HL-60 (cell line): ENCODE measurements at regions not wholly inside any gene's neighbourhood (a gene's known extent, or its start where the extent isn't known, plus 50 kb on each side); places are given as distances from the start of the nearest gene placed in this dataset.

Source experiments
- DNase-seq, 2 experiments: peaks; one replicate each; pipeline ENCODE4 v3.0.0-alpha.2; 2010 to 2020; ENCODE audit warnings: low read depth in 1 of 2, low spot score in 1 of 2
- H3K27ac ChIP-seq: fragments of 250-450 bp; sonication (Bioruptor Pico); replicated peaks from 2 replicates; pipeline ENCODE4 v1.5.1; 2020; ENCODE audit warnings: mild to moderate bottlenecking, moderate library complexity
- H3K27me3 ChIP-seq: fragments of 250-450 bp; sonication (Bioruptor Pico); 2 replicates; pipeline ENCODE4 v1.5.1; 2021; ENCODE audit warnings: mild to moderate bottlenecking, moderate library complexity; ENCODE audit not compliant: insufficient read depth, poor library complexity, severe bottlenecking
- H3K4me3 ChIP-seq: replicated peaks from 2 replicates; pipeline ENCODE4 v1.5.1; 2011; ENCODE audit warnings: mild to moderate bottlenecking, control low read depth, low read length; ENCODE audit not compliant: insufficient read depth
- GABPA ChIP-seq: IDR thresholded peaks from 2 replicates; pipeline ENCODE4 v1.6.1; 2012; ENCODE audit warnings: low read depth
- POLR2AphosphoS5 ChIP-seq: IDR thresholded peaks from 2 replicates; pipeline ENCODE4 v1.6.1; 2012; ENCODE audit warnings: low read depth
- SPI1 ChIP-seq: IDR thresholded peaks from 2 replicates; pipeline ENCODE4 v1.6.1; 2012; ENCODE audit warnings: low read depth, mild to moderate bottlenecking, borderline replicate concordance
- TF ChIP-seq, protein P1 (sequence below): IDR thresholded peaks from 2 replicates; pipeline ENCODE4 v1.6.1; 2012; ENCODE audit warnings: low read depth; ENCODE audit not compliant: insufficient replicate concordance
- TF ChIP-seq, protein P2 (sequence below): IDR thresholded peaks from one replicate; pipeline ENCODE4 v1.5.1; 2011; ENCODE audit warnings: low read length, control low read depth, inconsistent platforms; ENCODE audit not compliant: insufficient read depth

DNA sequence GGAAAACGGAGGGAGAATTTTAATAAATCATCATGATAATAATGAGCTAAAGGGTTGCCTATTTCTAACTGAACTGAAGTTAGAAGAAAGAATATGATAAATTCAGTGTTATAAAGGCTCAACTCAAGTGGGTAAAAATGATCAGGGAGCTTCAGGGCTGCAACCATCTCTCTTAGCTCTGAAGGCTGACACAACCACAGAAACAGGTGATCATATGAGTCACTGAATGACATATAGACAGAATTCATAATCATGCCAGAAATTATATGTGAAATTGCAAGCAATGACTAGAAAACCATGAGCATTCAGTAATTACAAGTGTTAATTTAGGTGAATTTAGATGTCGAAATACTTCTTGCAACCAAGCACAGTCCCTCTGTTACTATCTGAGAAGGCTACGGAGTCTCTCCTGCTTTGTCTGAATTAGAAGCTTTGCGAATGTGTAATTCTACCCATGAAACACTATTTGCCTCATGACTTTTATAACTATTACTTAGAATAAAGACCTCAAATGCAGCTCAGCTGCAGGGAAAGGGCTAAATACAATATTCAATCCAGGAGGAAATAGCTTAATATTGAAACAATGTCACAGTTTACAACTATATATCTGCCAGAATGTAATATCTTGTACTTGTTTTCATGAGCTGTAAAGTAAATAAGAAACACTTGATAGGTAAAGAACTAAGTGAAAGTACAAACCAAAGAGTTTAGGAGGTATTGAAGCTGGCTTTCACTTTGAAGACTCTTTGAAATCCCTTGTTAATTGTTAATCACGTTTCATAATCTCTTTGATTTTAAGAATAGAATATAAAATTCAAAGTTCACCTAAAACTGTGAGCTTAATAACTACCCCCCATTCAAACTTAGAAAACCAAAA lies 1972.6 kb downstream of the ARAP2 start:
- no peak for TF ChIP-seq GABPA
- TF ChIP-seq SPI1: no peak
- no peak for TF ChIP-seq POLR2AphosphoS5
- TF ChIP-seq, protein P1, sequence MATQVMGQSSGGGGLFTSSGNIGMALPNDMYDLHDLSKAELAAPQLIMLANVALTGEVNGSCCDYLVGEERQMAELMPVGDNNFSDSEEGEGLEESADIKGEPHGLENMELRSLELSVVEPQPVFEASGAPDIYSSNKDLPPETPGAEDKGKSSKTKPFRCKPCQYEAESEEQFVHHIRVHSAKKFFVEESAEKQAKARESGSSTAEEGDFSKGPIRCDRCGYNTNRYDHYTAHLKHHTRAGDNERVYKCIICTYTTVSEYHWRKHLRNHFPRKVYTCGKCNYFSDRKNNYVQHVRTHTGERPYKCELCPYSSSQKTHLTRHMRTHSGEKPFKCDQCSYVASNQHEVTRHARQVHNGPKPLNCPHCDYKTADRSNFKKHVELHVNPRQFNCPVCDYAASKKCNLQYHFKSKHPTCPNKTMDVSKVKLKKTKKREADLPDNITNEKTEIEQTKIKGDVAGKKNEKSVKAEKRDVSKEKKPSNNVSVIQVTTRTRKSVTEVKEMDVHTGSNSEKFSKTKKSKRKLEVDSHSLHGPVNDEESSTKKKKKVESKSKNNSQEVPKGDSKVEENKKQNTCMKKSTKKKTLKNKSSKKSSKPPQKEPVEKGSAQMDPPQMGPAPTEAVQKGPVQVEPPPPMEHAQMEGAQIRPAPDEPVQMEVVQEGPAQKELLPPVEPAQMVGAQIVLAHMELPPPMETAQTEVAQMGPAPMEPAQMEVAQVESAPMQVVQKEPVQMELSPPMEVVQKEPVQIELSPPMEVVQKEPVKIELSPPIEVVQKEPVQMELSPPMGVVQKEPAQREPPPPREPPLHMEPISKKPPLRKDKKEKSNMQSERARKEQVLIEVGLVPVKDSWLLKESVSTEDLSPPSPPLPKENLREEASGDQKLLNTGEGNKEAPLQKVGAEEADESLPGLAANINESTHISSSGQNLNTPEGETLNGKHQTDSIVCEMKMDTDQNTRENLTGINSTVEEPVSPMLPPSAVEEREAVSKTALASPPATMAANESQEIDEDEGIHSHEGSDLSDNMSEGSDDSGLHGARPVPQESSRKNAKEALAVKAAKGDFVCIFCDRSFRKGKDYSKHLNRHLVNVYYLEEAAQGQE: no peak
- TF ChIP-seq, protein P2, sequence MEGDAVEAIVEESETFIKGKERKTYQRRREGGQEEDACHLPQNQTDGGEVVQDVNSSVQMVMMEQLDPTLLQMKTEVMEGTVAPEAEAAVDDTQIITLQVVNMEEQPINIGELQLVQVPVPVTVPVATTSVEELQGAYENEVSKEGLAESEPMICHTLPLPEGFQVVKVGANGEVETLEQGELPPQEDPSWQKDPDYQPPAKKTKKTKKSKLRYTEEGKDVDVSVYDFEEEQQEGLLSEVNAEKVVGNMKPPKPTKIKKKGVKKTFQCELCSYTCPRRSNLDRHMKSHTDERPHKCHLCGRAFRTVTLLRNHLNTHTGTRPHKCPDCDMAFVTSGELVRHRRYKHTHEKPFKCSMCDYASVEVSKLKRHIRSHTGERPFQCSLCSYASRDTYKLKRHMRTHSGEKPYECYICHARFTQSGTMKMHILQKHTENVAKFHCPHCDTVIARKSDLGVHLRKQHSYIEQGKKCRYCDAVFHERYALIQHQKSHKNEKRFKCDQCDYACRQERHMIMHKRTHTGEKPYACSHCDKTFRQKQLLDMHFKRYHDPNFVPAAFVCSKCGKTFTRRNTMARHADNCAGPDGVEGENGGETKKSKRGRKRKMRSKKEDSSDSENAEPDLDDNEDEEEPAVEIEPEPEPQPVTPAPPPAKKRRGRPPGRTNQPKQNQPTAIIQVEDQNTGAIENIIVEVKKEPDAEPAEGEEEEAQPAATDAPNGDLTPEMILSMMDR: no peak
- Histone ChIP-seq H3K27ac (no peak overlapping the region), H3K4me3 (no peak overlapping the region), H3K27me3 (no peaks in the 10 kb centered on the region)
- DNase-seq: no peak

DNA sequence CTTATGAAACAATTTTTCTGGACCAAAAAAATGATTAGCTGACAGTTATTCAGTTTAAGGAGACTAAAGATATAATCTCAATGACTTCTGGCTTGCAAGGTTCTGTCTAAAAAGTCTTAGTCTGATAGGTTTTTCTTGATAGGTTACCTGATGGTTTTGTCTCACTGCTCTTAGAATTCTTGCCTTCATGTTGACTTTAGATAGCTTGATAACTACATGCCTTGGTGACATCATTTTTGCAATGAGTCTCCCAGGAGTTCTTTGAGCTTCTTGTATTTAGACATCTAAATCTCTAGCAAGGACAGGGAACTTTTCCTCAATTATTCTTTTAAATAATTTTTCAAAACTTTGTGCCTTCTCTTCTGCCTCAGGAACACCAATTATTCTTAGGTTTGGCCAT lies 1965.3 kb downstream of the ARAP2 start:
- TF ChIP-seq GABPA (no peak), SPI1 (no peak), POLR2AphosphoS5 (no peak)
- TF ChIP-seq, protein P1: no peak
- TF ChIP-seq, protein P2: no peak
- Histone ChIP-seq H3K4me3 (no peak overlapping the region), H3K27me3 (no peaks in the 10 kb centered on the region), H3K27ac (no peak overlapping the region)
- DNase-seq: no peak

DNA sequence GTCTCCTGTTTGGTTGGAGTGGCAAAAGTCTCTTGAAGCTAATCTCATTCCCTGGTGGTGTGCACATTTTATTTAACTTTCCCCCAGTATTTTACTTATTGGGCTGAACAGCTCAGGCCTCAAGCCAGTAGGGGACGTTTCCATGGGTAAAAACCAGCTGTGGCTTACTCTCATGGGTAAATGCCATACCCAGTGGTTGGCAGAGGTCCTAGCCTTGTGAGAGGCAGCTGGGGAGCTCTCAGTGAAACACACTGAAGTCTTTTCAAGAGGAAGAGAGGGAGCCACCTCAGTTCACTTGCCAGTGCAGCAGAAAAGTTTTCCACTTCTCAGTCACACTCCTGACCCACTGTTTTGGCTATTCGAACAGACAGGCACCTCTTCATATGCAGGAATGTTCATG lies 1964.2 kb downstream of the ARAP2 start:
- no peak for DNase-seq
- Histone ChIP-seq H3K4me3 (no peak overlapping the region), H3K27ac (no peak overlapping the region), H3K27me3 (no peaks in the 10 kb centered on the region)
- TF ChIP-seq SPI1: no peak

DNA sequence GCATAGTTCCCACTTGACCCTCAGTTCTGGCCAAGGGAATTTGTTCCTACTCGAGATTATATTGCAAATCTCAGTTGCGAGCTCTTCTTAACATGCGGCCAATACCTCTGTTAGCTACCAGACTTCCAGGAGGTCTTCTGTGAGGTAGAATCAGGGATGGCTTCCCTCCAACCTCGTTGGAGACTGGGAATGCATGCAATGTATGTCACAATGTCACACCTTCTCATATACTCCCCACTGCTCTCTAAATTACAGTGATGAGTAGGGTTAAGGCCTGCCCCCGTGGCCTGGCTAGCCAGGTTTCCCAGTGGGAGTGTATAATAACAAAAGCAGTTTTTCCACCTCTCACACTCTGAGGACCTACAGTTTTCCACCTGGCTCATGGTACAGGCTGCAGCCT lies 1962.5 kb downstream of the ARAP2 start:
- Histone ChIP-seq H3K4me3 (no peak overlapping the region), H3K27ac (no peak overlapping the region), H3K27me3 (no peaks in the 10 kb centered on the region)
- DNase-seq: no peak
- TF ChIP-seq, protein P2: no peak
- TF ChIP-seq POLR2AphosphoS5: no peak
- TF ChIP-seq SPI1: no peak
- TF ChIP-seq, protein P1: no peak
- no peak for TF ChIP-seq GABPA
